22Rv1 (cell line): ENCODE measurements at regions not wholly inside any gene's neighbourhood (a gene's known extent, or its start where the extent isn't known, plus 50 kb on each side); places are given as distances from the start of the nearest gene placed in this dataset.

Source experiments
- ZFX ChIP-seq: fragments of 450-650 bp; IDR thresholded peaks from 2 replicates; pipeline ENCODE4 v1.6.1; 2017; ENCODE audit warnings: antibody characterized with exemption, borderline replicate concordance
- TF ChIP-seq, protein P1 (sequence below): fragments of 450-650 bp; IDR thresholded peaks from 2 replicates; pipeline ENCODE4 v1.5.1; 2017; ENCODE audit warnings: mild to moderate bottlenecking

DNA sequence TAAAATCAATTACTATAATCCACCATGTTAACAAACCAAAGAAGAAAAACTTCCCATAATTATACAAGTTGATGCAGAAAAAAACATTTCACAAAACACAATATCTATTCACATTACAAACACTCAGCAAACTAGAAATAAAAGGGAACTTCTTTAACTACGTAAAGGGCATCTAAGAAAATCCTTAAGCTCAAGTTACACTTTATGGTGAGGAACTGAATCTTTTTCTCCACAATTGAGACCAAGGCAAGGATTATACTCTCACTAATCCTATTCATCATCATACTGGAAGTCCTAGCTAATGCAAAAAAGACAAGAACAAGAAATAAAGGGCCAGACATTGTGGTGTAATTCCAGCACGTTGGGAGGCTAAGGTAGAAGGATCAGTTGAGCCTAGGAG, 159.9 kb downstream of the ZNF365 start:
- TF ChIP-seq, protein P1, sequence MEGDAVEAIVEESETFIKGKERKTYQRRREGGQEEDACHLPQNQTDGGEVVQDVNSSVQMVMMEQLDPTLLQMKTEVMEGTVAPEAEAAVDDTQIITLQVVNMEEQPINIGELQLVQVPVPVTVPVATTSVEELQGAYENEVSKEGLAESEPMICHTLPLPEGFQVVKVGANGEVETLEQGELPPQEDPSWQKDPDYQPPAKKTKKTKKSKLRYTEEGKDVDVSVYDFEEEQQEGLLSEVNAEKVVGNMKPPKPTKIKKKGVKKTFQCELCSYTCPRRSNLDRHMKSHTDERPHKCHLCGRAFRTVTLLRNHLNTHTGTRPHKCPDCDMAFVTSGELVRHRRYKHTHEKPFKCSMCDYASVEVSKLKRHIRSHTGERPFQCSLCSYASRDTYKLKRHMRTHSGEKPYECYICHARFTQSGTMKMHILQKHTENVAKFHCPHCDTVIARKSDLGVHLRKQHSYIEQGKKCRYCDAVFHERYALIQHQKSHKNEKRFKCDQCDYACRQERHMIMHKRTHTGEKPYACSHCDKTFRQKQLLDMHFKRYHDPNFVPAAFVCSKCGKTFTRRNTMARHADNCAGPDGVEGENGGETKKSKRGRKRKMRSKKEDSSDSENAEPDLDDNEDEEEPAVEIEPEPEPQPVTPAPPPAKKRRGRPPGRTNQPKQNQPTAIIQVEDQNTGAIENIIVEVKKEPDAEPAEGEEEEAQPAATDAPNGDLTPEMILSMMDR = no peak
- TF ChIP-seq ZFX = no peak
